DOHH2 (cell line): ENCODE measurements at regions not wholly inside any gene's neighbourhood (a gene's known extent, or its start where the extent isn't known, plus 50 kb on each side); places are given as distances from the start of the nearest gene placed in this dataset.

Experiments
- CTCF ChIP-seq: fragments of 200-600 bp; sonication (generic); IDR thresholded peaks from one replicate; pipeline ENCODE4 v1.5.1; 2014; ENCODE audit warnings: antibody characterized with exemption, mild to moderate bottlenecking, low read depth, low read length; ENCODE audit not compliant: poor library complexity, severe bottlenecking
- EZH2phosphoT487 ChIP-seq: fragments of 200-600 bp; sonication (generic); IDR thresholded peaks from 2 replicates; pipeline ENCODE4 v1.6.1; 2017; ENCODE audit warnings: borderline replicate concordance, mild to moderate bottlenecking, antibody characterized with exemption, low read length, moderate library complexity, mixed read lengths

GRCh38 chr17:53896047-53896446, 73.3 kb downstream of the KIF2B start:
- TF ChIP-seq CTCF (no peak), EZH2phosphoT487 (no peak)
